HG02763 (cell line): ENCODE measurements at regions not wholly inside any gene's neighbourhood (a gene's known extent, or its start where the extent isn't known, plus 50 kb on each side); places are given as distances from the start of the nearest gene placed in this dataset.
"Not testable (repeated sequence)": the region's sequence is repeated elsewhere in the genome, so short reads cannot be mapped to it uniquely, and the experiment has no call there.

Experiments used
- ATAC-seq: cut with Tn5 transposase; IDR thresholded peaks from one replicate; pipeline ENCODE4 v1.9.1; 2021; ENCODE audit warnings: mild to moderate bottlenecking, moderate library complexity; ENCODE audit not compliant: unreplicated experiment

DNA sequence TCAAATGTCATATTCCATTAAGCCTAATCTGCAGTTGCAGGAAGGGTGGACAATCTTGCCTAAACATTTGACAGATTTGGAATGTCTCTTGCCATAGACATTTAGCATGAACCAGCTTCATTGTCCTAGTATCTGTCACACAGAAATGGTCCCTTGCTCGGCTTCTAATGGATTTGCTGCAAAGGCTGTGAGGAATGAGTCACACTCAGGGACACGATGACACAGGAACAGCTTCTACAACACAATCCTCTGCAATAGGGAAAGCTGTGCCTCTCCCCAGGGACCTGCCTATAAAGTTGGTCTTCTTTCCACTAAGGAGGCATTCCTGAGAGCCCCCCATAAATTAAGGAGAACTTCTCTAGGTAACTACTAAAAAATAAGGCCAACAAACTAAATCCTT lies 155.1 kb upstream of the L3MBTL4 start:
- ATAC-seq: no peak

GRCh38 chr18:6570581-6571238 lies 156.0 kb upstream of the L3MBTL4 start:
- no peak for ATAC-seq

DNA sequence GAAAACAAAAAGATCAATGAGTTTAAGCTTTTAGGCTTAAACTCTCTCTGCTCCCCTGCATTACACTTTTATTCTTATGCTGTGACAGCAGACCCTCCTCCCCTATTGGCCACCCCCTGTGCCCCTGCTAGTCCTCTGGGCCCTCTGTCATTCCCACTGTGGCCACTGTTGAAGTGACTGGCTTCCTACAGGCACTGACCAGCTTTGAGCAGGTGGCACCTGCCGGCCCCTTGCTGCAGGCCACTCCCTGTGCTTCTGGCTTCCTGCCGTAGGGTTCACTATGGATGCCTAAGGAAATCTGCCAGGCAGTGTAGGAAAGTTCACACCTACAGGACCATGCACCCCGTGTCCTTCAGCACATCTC lies 156.5 kb upstream of the L3MBTL4 start:
- no peak for ATAC-seq

DNA sequence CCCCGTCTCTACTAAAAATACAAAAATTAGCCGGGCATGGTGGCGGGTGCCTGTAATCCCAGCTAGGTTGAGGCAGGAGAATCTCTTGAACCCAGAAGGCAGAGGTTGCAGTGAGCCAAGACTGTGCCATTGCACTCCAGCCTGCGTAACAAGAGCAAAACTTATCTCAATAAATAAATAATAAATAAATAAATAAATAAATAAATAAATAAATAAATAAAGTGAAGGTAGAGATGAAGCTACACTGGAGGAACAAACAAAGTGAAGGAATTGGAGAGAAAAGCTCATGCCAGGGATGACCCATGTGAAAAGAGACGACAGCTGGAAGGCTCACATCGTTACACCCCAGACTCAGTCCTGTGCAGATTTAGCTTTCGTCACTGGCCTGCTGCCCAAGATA lies 157.3 kb upstream of the ARHGAP28 start:
- ATAC-seq: not testable (repeated sequence)

DNA sequence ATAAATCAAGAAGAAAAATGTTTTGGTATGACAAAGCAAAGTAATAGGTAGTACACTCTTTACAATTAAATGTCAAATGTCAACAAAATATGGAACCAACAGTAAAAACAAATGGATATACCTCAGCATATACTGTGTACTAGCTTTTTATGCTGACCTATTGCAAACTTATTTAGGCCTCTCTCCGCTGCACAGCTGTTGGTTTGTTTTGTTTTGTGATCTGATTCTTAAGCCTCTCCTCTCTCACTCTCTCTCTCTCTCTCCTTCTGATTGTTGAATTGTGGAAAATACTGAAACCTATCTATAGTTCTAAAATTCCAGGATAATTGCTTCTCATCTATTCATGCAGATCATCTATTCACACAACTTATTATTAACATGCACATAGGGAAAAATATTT lies 154.9 kb upstream of the ARHGAP28 start:
- no peak for ATAC-seq

DNA sequence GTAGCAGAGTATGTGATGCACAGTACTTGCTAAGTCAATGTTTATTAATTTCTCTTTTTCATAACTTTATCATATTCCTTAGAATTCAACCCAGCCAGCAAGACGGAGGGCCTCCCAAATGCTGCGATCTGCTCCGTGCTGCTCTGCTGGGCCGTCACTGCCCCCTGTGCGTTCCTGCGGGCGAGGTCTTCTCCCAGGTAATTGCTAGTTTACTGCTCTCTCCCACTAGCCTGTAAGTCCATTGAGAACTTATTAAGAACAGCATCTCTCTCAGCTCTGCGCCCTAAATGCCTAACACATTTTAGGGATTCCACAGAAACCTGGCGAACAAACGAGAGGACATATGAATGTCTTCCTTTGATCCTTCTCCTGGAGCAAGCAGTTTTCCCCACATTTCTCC lies 153.6 kb upstream of the ARHGAP28 start:
- ATAC-seq: no peak

DNA sequence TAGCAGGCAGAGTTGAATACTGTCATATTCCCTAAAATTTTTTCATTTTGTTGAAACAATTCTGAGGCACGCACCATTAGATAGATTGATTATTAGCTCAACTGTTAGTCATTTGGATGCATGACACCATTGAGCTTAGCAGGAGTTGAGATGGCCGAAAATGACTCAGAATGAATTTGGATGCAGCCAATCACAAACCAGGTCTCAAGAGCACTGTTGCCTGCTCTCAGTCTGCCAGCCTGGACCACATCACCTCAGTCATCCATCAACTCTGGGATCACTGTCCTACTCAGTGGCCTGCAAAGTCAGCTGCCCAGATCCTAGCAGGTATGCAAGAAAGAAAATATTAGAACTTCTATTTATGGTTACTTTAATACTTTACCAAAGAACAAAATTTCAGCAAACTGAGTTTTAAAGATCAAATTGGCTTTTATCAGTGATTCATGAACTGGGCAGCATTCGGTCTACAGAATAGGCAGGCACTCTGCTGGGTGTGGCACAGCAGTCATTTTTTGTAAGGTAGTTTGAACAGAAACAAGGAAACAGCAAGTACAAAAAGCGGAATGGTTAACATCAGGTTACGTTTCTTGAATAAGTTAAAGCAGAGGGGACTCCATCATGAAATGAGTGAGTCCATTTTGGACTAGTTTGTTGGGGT lies 152.7 kb upstream of the ARHGAP28 start:
- no peak for ATAC-seq

DNA sequence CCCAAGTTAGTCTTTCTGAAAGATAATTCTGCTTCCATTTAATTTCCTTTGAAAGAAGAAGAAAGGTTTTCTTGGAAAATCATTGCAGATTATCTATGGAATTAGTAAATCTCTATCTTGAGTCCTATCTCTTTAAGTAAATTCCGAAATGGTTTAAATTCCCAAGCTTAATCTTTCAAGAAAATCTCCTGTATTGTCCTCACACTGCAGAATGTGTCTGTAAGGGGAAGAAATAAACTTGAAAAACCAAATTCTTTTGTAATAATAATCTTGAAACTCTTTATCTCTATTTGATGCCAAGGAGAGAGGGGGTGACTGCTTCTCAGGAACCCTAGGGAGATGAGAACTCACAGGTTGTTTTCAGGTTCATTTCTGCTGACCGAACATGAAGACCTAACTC lies 150.8 kb upstream of the ARHGAP28 start:
- ATAC-seq: no peak

GRCh38 chr18:6579486-6579885 lies 150.0 kb upstream of the ARHGAP28 start:
- no peak for ATAC-seq

DNA sequence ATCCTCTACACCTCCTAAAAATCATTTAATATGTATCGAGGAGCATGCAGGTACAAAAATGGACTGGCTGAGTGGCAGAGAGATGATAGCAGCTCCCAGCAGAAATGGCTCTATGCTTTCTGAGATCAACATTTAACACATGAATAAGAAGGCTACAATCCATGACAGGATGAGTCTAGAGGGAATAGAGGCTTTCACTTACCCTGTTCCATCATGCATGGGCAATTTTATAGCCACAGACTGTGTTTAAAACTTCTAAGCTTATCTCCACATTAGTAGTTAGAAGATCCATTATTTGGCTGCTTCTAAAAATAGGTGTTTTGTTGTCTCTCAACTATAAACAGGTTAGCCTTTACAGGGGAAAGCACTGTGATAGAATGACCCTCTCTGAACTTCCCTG lies 149.1 kb upstream of the ARHGAP28 start:
- no peak for ATAC-seq

- ATAC-seq: no peak
Measured at GRCh38 chr18:6589923-6590322, 139.6 kb upstream of the ARHGAP28 start.

GRCh38 chr18:6590326-6590725 lies 139.2 kb upstream of the ARHGAP28 start:
- ATAC-seq: no peak

- ATAC-seq: no peak
Measured at GRCh38 chr18:6591491-6591890, 138.0 kb upstream of the ARHGAP28 start.

DNA sequence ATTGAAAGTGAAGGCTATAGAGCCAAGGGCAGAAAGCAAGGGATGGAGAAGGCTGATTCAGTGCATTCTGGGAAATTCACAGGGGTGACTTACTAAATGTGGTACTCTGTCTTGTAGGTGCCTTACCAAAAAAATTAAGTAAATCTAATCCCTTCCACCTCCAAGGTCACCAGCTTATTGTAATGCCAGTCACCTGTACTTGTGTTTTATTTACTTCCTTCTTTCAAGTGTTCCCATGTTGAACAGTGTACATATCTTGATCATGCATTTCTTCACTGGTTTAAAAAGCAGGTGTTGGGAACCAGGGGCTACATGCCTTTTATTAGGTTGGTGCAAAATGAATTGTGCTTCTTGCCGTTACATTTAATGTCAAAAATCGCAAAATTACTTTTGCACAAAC lies 137.0 kb upstream of the ARHGAP28 start:
- no peak for ATAC-seq

- ATAC-seq: no peak
Measured at GRCh38 chr18:6593142-6593885, 136.2 kb upstream of the ARHGAP28 start.

- no peak for ATAC-seq
Measured at GRCh38 chr18:6595666-6596065, 133.8 kb upstream of the ARHGAP28 start.

- no peak for ATAC-seq
Measured at GRCh38 chr18:6598657-6599056, 130.9 kb upstream of the ARHGAP28 start.

DNA sequence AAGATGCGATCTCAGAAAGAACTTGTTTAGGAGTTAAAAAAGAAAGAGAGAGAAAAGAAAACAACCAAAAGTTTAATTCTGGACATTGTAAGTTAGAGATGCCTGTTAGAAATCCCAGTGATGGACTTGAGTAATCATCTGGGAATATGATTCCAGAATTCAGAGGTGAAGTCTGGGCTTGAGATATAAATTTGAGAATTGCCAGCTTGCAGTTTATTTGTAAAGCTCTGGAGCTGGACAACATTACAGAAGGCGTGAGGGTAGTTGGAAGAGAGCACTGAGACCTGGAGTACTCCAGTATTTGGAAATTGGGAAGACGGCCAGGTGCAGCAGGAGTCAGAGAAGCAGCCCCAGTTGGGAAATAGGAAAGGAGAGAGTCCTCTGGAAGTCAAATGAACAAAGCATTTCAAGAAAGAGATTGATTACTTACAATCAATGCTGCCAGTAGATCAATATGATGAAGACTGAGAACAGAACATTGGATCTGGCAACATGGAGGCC lies 128.8 kb upstream of the ARHGAP28 start:
- no peak for ATAC-seq

GRCh38 chr18:6601241-6601640 lies 128.3 kb upstream of the ARHGAP28 start:
- no peak for ATAC-seq

DNA sequence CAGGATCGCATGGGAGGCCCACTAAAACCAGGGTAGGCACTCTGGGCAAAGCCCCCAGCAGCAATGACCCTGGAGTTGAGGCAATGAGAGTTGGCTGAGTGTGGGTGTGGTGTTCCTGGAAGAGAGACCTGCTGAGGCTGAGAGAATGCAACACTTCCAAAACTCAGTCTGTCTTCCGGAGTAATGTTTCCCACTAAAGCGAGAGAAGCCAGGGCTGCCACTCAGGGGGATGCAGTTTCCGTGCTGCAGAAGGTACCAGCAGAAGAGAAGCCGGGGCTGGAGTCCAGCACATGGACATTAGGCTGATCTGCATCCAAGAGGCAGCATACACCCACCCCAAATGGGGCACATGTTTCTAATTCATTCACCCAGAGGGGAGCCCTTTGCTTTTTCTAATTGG lies 127.2 kb upstream of the ARHGAP28 start:
- no peak for ATAC-seq

DNA sequence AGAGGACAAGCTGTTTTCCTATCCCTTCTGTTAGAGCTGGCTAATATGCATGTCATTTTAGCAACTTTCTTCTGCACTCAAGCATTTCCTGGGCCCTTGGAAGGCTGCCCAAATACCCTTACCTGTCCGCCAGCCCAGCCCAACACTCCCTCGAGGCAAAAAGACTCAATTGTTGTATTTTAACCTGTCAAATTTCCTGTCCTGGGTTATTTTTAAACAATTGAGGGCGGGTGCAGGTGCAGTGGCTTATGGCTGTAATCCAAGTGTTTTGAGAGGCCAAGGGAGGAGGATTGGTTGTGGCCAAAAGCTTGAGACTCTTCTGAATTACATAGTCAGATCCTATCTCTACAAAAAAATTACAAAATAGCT lies 125.0 kb upstream of the ARHGAP28 start:
- no peak for ATAC-seq
